ENCODE measurements at regions not wholly inside any gene's neighbourhood (a gene's known extent, or its start where the extent isn't known, plus 50 kb on each side); places are given as distances from the start of the nearest gene placed in this dataset.

GRCh38 chr15:38195191-38195901 lies 57.3 kb upstream of the SPRED1 start:
- no peak for TF ChIP-seq CTCF (IDR thresholded peaks at IDR 0.05)
- DNase-seq (no peak), ATAC-seq (no peak)
- no peaks in the 10 kb centered on the region for H3K9me3 ChIP-seq
- H3K4me1 ChIP-seq: no peaks in the 10 kb centered on the region
- H3K36me3 ChIP-seq: no peaks in the 10 kb centered on the region
- no peak overlapping the region for H3K27ac ChIP-seq
- H3K4me3 ChIP-seq: no peak overlapping the region
- intact Hi-C loops (cut with DNase I): no loop called here
- H3K27me3 ChIP-seq: no peaks in the 10 kb centered on the region

- Histone ChIP-seq H3K9me3 (no peaks in the 10 kb centered on the region), H3K36me3 (no peaks in the 10 kb centered on the region), H3K4me3 (no peak overlapping the region), H3K4me1 (no peaks in the 10 kb centered on the region), H3K27ac (no peak overlapping the region), H3K27me3 (no peaks in the 10 kb centered on the region)
- DNase-seq: no peak
- no peak for TF ChIP-seq CTCF (IDR thresholded peaks at IDR 0.05)
- ATAC-seq: no peak
- intact Hi-C loops (cut with DNase I): no loop called here
Observed at GRCh38 chr15:38196076-38196475, 56.6 kb upstream of the SPRED1 start.

- H3K9me3 ChIP-seq: no peaks in the 10 kb centered on the region
- H3K36me3 ChIP-seq: no peaks in the 10 kb centered on the region
- no peak for ATAC-seq
- no peak overlapping the region for H3K27ac ChIP-seq
- no peak overlapping the region for H3K4me3 ChIP-seq
- no peak for DNase-seq
- H3K4me1 ChIP-seq: no peaks in the 10 kb centered on the region
- TF ChIP-seq CTCF (IDR thresholded peaks at IDR 0.05): no peak
- no peaks in the 10 kb centered on the region for H3K27me3 ChIP-seq
- intact Hi-C loops (cut with DNase I): no loop called here
Observed at GRCh38 chr15:38197553-38197952, 55.1 kb upstream of the SPRED1 start.

- DNase-seq: no peak
- intact Hi-C loops (cut with DNase I): no loop called here
Observed at GRCh38 chr15:38201714-38202113, 50.9 kb upstream of the SPRED1 start.

GRCh38 chr15:38202361-38202760 lies 50.3 kb upstream of the SPRED1 start:
- no peak for TF ChIP-seq CTCF (IDR thresholded peaks at IDR 0.05)
- ATAC-seq (no peak), DNase-seq (no peak)
- Histone ChIP-seq H3K4me1 (peaks cover 0 to 7% of the 10 kb centered on the region in 2 donors), H3K9me3 (no peaks in the 10 kb centered on the region), H3K36me3 (no peaks in the 10 kb centered on the region), H3K27me3 (no peaks in the 10 kb centered on the region), H3K27ac (no peak overlapping the region), H3K4me3 (no peak overlapping the region)
- intact Hi-C loops (cut with DNase I): no loop called here

More at GRCh38 chr15:38201714-38202113, 50.9 kb upstream of the SPRED1 start:
- Histone ChIP-seq H3K27ac (no peak overlapping the region), H3K36me3 (no peaks in the 10 kb centered on the region), H3K9me3 (no peaks in the 10 kb centered on the region), H3K4me3 (no peak overlapping the region), H3K4me1 (peaks cover 0 to under 1% of the 10 kb centered on the region in 2 donors), H3K27me3 (no peaks in the 10 kb centered on the region)
- ATAC-seq: no peak
- no peak for TF ChIP-seq CTCF (IDR thresholded peaks at IDR 0.05)

Measured in left lung (tissue), 4 donors.